ENCODE measurements at regions not wholly inside any gene's neighbourhood (a gene's known extent, or its start where the extent isn't known, plus 50 kb on each side); places are given as distances from the start of the nearest gene placed in this dataset.

GRCh38 chr4:177947607-177948006, 505.4 kb upstream of the AGA start:
- TF ChIP-seq CTCF (IDR thresholded peaks at IDR 0.05; ENCODE audit: insufficient read depth, low read length, poor library complexity, severe bottlenecking) = no peak
- Histone ChIP-seq H3K36me3 (ENCODE audit: control insufficient read depth, insufficient read depth, low read length) (no peaks in the 10 kb centered on the region), H3K27me3 (replicated peaks; ENCODE audit: control insufficient read depth, insufficient read depth, low read length) (no peaks in the 10 kb centered on the region), H3K4me3 (replicated peaks; ENCODE audit: low read depth, low read length) (no peak overlapping the region)
- DNase-seq (ENCODE audit: extremely low read depth, insufficient read length) = no peak

- H3K36me3 ChIP-seq (ENCODE audit: control insufficient read depth, insufficient read depth, low read length) = no peaks in the 10 kb centered on the region
- no peaks in the 10 kb centered on the region for H3K27me3 ChIP-seq (replicated peaks; ENCODE audit: control insufficient read depth, insufficient read depth, low read length)
Measured at GRCh38 chr4:177948853-177949252, 506.6 kb upstream of the AGA start.

GRCh38 chr4:177951026-177951425, 508.8 kb upstream of the AGA start:
- no peak for TF ChIP-seq CTCF (IDR thresholded peaks at IDR 0.05; ENCODE audit: insufficient read depth, low read length, poor library complexity, severe bottlenecking)
- no peaks in the 10 kb centered on the region for H3K36me3 ChIP-seq (ENCODE audit: control insufficient read depth, insufficient read depth, low read length)
- no peak for DNase-seq (ENCODE audit: extremely low read depth, insufficient read length)

More at GRCh38 chr4:177948853-177949252, 506.6 kb upstream of the AGA start:
- H3K4me3 ChIP-seq (replicated peaks; ENCODE audit: low read depth, low read length) = no peak overlapping the region
- no peak for DNase-seq (ENCODE audit: extremely low read depth, insufficient read length)
- TF ChIP-seq CTCF (IDR thresholded peaks at IDR 0.05; ENCODE audit: insufficient read depth, low read length, poor library complexity, severe bottlenecking) = no peak

GRCh38 chr4:177952723-177953122, 510.5 kb upstream of the AGA start:
- no peak for DNase-seq (ENCODE audit: extremely low read depth, insufficient read length)
- no peak overlapping the region for H3K4me3 ChIP-seq (replicated peaks; ENCODE audit: low read depth, low read length)
- no peaks in the 10 kb centered on the region for H3K27me3 ChIP-seq (replicated peaks; ENCODE audit: control insufficient read depth, insufficient read depth, low read length)
- no peaks in the 10 kb centered on the region for H3K36me3 ChIP-seq (ENCODE audit: control insufficient read depth, insufficient read depth, low read length)
- TF ChIP-seq CTCF (IDR thresholded peaks at IDR 0.05; ENCODE audit: insufficient read depth, low read length, poor library complexity, severe bottlenecking) = no peak

More at GRCh38 chr4:177951026-177951425, 508.8 kb upstream of the AGA start:
- no peak overlapping the region for H3K4me3 ChIP-seq (replicated peaks; ENCODE audit: low read depth, low read length)
- H3K27me3 ChIP-seq (replicated peaks; ENCODE audit: control insufficient read depth, insufficient read depth, low read length) = no peaks in the 10 kb centered on the region

GRCh38 chr4:177957596-177958360, 515.5 kb upstream of the AGA start:
- TF ChIP-seq CTCF (IDR thresholded peaks at IDR 0.05; ENCODE audit: insufficient read depth, low read length, poor library complexity, severe bottlenecking) = no peak
- no peak overlapping the region for H3K4me3 ChIP-seq (replicated peaks; ENCODE audit: low read depth, low read length)
- no peaks in the 10 kb centered on the region for H3K36me3 ChIP-seq (ENCODE audit: control insufficient read depth, insufficient read depth, low read length)
- no peak for DNase-seq (ENCODE audit: extremely low read depth, insufficient read length)
- H3K27me3 ChIP-seq (replicated peaks; ENCODE audit: control insufficient read depth, insufficient read depth, low read length) = no peaks in the 10 kb centered on the region
